Loucy (cell line): ENCODE measurements at regions not wholly inside any gene's neighbourhood (a gene's known extent, or its start where the extent isn't known, plus 50 kb on each side); places are given as distances from the start of the nearest gene placed in this dataset.
A peak's percentile ranks its signal among the peaks of the same experiment; 100 is the strongest.

ENCODE experiments used
- H2AFZ ChIP-seq: fragments of 200-600 bp; sonication (generic); 2 replicates; pipeline ENCODE4 v1.6.0; 2016; ENCODE audit warnings: antibody characterized with exemption, mild to moderate bottlenecking, low read length, moderate library complexity
- H3F3A ChIP-seq: fragments of 200-600 bp; 2 replicates; pipeline ENCODE4 v1.6.0; 2016; ENCODE audit warnings: antibody characterized with exemption, low read depth, mild to moderate bottlenecking
- H3K27me3 ChIP-seq: fragments of 200-600 bp; sonication (generic); 2 replicates; pipeline ENCODE4 v1.6.1; 2014; ENCODE audit warnings: low read length, mild to moderate bottlenecking; ENCODE audit not compliant: insufficient read depth, poor library complexity, severe bottlenecking
- H3K36me3 ChIP-seq: fragments of 200-600 bp; sonication (generic); 2 replicates; pipeline ENCODE4 v1.6.1; 2016; ENCODE audit warnings: low read length; ENCODE audit not compliant: insufficient read depth
- H3K4me1 ChIP-seq: fragments of 200-600 bp; sonication (generic); 2 replicates; pipeline ENCODE4 v1.5.1; 2014; ENCODE audit warnings: low read length, mild to moderate bottlenecking; ENCODE audit not compliant: insufficient read depth, poor library complexity, severe bottlenecking
- H3K4me2 ChIP-seq: fragments of 200-600 bp; sonication (generic); 2 replicates; pipeline ENCODE4 v1.6.0; 2014; ENCODE audit warnings: antibody characterized with exemption, low read length, low read depth, mild to moderate bottlenecking; ENCODE audit not compliant: poor library complexity, severe bottlenecking
- H3K4me3 ChIP-seq: fragments of 200-600 bp; sonication (generic); 2 replicates; pipeline ENCODE4 v1.5.1; 2014; ENCODE audit warnings: low read length, mild to moderate bottlenecking, mixed read lengths; ENCODE audit not compliant: poor library complexity, severe bottlenecking
- H3K79me2 ChIP-seq: fragments of 200-600 bp; sonication (generic); 2 replicates; pipeline ENCODE4 v1.6.1; 2014; ENCODE audit warnings: low read length; ENCODE audit not compliant: insufficient read depth
- H3K9ac ChIP-seq: fragments of 200-600 bp; sonication (generic); 2 replicates; pipeline ENCODE4 v1.6.0; 2014; ENCODE audit warnings: mild to moderate bottlenecking, low read depth, low read length, moderate library complexity; ENCODE audit not compliant: poor library complexity, severe bottlenecking
- H3K9me2 ChIP-seq: fragments of 200-600 bp; sonication (generic); replicated peaks from 2 replicates; pipeline ENCODE4 v1.6.1; 2016; ENCODE audit warnings: low read depth, low read length, mixed read lengths
- H3K9me3 ChIP-seq: fragments of 200-600 bp; sonication (generic); 2 replicates; pipeline ENCODE4 v1.6.1; 2014; ENCODE audit warnings: mild to moderate bottlenecking, antibody characterized with exemption, low read length, low read depth; ENCODE audit not compliant: insufficient read depth
- H4K20me1 ChIP-seq: fragments of 200-600 bp; sonication (generic); 2 replicates; pipeline ENCODE4 v1.6.0; 2014; ENCODE audit warnings: antibody characterized with exemption, low read length, mild to moderate bottlenecking; ENCODE audit not compliant: insufficient read depth, poor library complexity, severe bottlenecking
- EZH2phosphoT487 ChIP-seq: fragments of 200-600 bp; IDR thresholded peaks from 2 replicates; pipeline ENCODE4 v1.6.1; 2018; ENCODE audit warnings: antibody characterized with exemption, mild to moderate bottlenecking, moderate library complexity, borderline replicate concordance
- TF ChIP-seq, protein P1 (sequence below): fragments of 200-600 bp; sonication (generic); conservative IDR thresholded peaks from 2 replicates; pipeline ENCODE4 v1.5.1; 2014; ENCODE audit warnings: mild to moderate bottlenecking, antibody characterized with exemption, low read length

GRCh38 chr12:24561411-24561871 lies 387.5 kb downstream of the BCAT1 start:
- Histone ChIP-seq H3K9me3 (no peaks in the 10 kb centered on the region), H3K36me3 (no peaks in the 10 kb centered on the region), H3K4me3 (peak overlapping the region; percentile 83), H3K9ac (peak overlapping the region; percentile 85), H3K27me3 (no peaks in the 10 kb centered on the region), H3F3A (no peaks in the 10 kb centered on the region), H3K79me2 (peaks cover 51% of the 10 kb centered on the region), H3K4me1 (peaks cover 34% of the 10 kb centered on the region), H3K9me2 (no peaks in the 10 kb centered on the region), H3K4me2 (peak overlapping the region; percentile 82), H4K20me1 (no peaks in the 10 kb centered on the region), H2AFZ (peak overlapping the region; percentile 91)
- TF ChIP-seq, protein P1, sequence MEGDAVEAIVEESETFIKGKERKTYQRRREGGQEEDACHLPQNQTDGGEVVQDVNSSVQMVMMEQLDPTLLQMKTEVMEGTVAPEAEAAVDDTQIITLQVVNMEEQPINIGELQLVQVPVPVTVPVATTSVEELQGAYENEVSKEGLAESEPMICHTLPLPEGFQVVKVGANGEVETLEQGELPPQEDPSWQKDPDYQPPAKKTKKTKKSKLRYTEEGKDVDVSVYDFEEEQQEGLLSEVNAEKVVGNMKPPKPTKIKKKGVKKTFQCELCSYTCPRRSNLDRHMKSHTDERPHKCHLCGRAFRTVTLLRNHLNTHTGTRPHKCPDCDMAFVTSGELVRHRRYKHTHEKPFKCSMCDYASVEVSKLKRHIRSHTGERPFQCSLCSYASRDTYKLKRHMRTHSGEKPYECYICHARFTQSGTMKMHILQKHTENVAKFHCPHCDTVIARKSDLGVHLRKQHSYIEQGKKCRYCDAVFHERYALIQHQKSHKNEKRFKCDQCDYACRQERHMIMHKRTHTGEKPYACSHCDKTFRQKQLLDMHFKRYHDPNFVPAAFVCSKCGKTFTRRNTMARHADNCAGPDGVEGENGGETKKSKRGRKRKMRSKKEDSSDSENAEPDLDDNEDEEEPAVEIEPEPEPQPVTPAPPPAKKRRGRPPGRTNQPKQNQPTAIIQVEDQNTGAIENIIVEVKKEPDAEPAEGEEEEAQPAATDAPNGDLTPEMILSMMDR: no peak
- no peak for TF ChIP-seq EZH2phosphoT487

GRCh38 chr12:24560831-24561271 lies 388.1 kb downstream of the BCAT1 start:
- Histone ChIP-seq H3F3A (no peaks in the 10 kb centered on the region), H3K4me2 (peak overlapping the region; percentile 82), H3K9me3 (no peaks in the 10 kb centered on the region), H2AFZ (peak overlapping the region; percentile 91), H3K9me2 (no peaks in the 10 kb centered on the region), H4K20me1 (no peaks in the 10 kb centered on the region), H3K4me3 (peak overlapping the region; percentile 83), H3K36me3 (no peaks in the 10 kb centered on the region), H3K27me3 (no peaks in the 10 kb centered on the region), H3K79me2 (peaks cover 57% of the 10 kb centered on the region), H3K9ac (peak overlapping the region; percentile 85), H3K4me1 (peaks cover 40% of the 10 kb centered on the region)
- TF ChIP-seq EZH2phosphoT487: no peak
- TF ChIP-seq, protein P1: 0 out of 2 replicates have a peak, but pooled peaks have one; percentile 10

DNA sequence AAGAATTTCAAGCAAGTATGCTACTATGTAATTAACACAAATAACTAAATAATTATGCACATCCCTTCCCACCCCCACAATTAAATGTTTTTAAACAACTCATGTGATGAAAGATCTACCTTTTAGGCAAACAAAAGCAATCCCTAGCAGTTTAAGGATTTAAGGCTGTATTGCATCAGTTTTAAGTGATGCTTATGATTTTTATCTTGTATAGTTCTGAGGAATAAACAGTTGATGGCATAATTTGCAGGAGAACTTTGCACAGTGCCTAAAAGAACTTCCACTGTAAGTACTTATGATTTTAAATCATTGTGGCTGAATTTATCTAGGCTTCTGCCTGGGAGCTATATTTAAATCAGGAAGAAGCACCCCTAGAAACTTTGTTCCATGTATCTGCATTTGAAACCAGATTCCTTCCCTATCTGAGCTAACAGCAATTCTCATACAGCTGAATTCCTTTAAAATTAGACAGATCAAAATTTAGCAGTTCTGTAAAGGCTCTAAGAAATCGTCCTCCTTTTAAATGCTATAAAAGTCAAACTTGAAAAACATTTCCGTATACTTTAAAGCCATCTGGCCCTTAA lies 388.6 kb downstream of the BCAT1 start:
- H2AFZ ChIP-seq: no peak overlapping the region
- no peaks in the 10 kb centered on the region for H3F3A ChIP-seq
- no peaks in the 10 kb centered on the region for H3K27me3 ChIP-seq
- TF ChIP-seq EZH2phosphoT487: no peak
- TF ChIP-seq, protein P1: no peak
- no peaks in the 10 kb centered on the region for H4K20me1 ChIP-seq
- H3K79me2 ChIP-seq: peaks cover 62% of the 10 kb centered on the region
- no peaks in the 10 kb centered on the region for H3K36me3 ChIP-seq
- H3K4me1 ChIP-seq: peaks cover 45% of the 10 kb centered on the region
- peak overlapping the region; percentile 83 for H3K4me3 ChIP-seq
- H3K9me2 ChIP-seq: no peaks in the 10 kb centered on the region
- H3K9me3 ChIP-seq: no peaks in the 10 kb centered on the region
- peak overlapping the region; percentile 82 for H3K4me2 ChIP-seq
- peak overlapping the region; percentile 85 for H3K9ac ChIP-seq
